Adrenal gland (tissue), 9 donors: ENCODE measurements at regions not wholly inside any gene's neighbourhood (a gene's known extent, or its start where the extent isn't known, plus 50 kb on each side); places are given as distances from the start of the nearest gene placed in this dataset.

Experiments used
- DNase-seq, 7 donors: peaks; one replicate each; pipeline ENCODE4 v3.0.0-alpha.2; 2019 to 2020
- H3K27ac ChIP-seq, 5 donors: fragments of 200-600 bp; sonication (generic) in 4 of 5; 1 replicate in 3 of 5; 2 replicates in 2 of 5; pipeline versions ENCODE4 v1.5.1 to v1.8.0; 2016 to 2020; ENCODE audit warnings: mild to moderate bottlenecking in 1 of 5
- H3K27me3 ChIP-seq: fragments of 200-600 bp; 2 replicates; pipeline ENCODE4 v1.8.0; 2021
- H3K36me3 ChIP-seq, 2 donors: fragments of 200-600 bp; replicated peaks in 1 of 2; 1 replicate in 1 of 2; 2 replicates in 1 of 2; pipeline versions ENCODE4 v1.5.1 to v1.8.0; 2018 to 2022
- H3K4me1 ChIP-seq, 2 donors: fragments of 200-600 bp; replicated peaks in 1 of 2; 1 replicate in 1 of 2; 2 replicates in 1 of 2; pipeline versions ENCODE4 v1.5.1 to v1.8.0; 2018 to 2021
- H3K4me3 ChIP-seq, 4 donors: fragments of 200-600 bp; sonication (generic) in 3 of 4; one replicate each; pipeline ENCODE4 v1.5.1; 2016 to 2018
- H3K9me3 ChIP-seq, 3 donors: fragments of 200-600 bp; sonication (generic) in 1 of 3; replicated peaks in 1 of 3; 1 replicate in 2 of 3; 2 replicates in 1 of 3; pipeline versions ENCODE4 v1.5.1 to v1.8.0; 2016 to 2021
- CTCF ChIP-seq, 6 experiments: fragments of 450-650 bp in 4 of 6; fragments of 200-600 bp in 2 of 6; sonication (generic) in 1 of 6; IDR thresholded peaks; 1 replicate in 5 of 6; 2 replicates in 1 of 6; pipeline versions ENCODE4 v1.5.1 to v1.8.0; 2016 to 2021; ENCODE audit warnings: antibody characterized with exemption in 6 of 6, mild to moderate bottlenecking in 2 of 6, moderate library complexity in 1 of 6
- POLR2A ChIP-seq, 2 donors: fragments of 450-650 bp; IDR thresholded peaks; one replicate each; pipeline ENCODE4 v1.6.1; 2017; ENCODE audit warnings: antibody characterized with exemption in 2 of 2, mild to moderate bottlenecking in 2 of 2, moderate library complexity in 1 of 2
- WGBS, 4 donors: extraction: QIAGEN DNeasy Blood & Tissue Kit in 2 of 4; methylation state at CpG; one replicate each; pipeline versions ENCODE4 v1.1.5 to v1.1.7; 2013 to 2017; 5-methylcytosine and 5-hydroxymethylcytosine counted together
- intact Hi-C, 2 donors: fragments of 100-400 bp; cut with DNase I; formaldehyde crosslinking; loops; one replicate each; pipeline versions ENCODE4 v1.14.1 to v1.15.0; 2022 to 2023
- donor health status: healthy with polysubstance abuse.
- donor health status: Bipolar disorder and iron deficiency.
- donor health status: DM: yes; HTN: yes; CAD: no.
- donor health status: DM: no; HTN: no; CAD: no.
- donor health status: DM: no; HTN: no; CAD: no.

- H3K27ac ChIP-seq = no peak overlapping the region
- WGBS, 4 donors = 66 to 79% (median 73%) methylated on average over 6 of the region's 6 CpGs
- intact Hi-C loops = no loop called here
- H3K36me3 ChIP-seq = no peaks in the 10 kb centered on the region
- H3K4me3 ChIP-seq = no peak overlapping the region
- TF ChIP-seq POLR2A (IDR thresholded peaks at IDR 0.05) = no peak
- TF ChIP-seq CTCF (IDR thresholded peaks at IDR 0.05) = no peak
- peaks cover 0 to 2% of the 10 kb centered on the region in 2 donors for H3K4me1 ChIP-seq
- no peak for DNase-seq
- H3K9me3 ChIP-seq = no peaks in the 10 kb centered on the region
- no peaks in the 10 kb centered on the region for H3K27me3 ChIP-seq
Observed at GRCh38 chr9:95788521-95788991, 86.9 kb upstream of the ERCC6L2 start.

DNA sequence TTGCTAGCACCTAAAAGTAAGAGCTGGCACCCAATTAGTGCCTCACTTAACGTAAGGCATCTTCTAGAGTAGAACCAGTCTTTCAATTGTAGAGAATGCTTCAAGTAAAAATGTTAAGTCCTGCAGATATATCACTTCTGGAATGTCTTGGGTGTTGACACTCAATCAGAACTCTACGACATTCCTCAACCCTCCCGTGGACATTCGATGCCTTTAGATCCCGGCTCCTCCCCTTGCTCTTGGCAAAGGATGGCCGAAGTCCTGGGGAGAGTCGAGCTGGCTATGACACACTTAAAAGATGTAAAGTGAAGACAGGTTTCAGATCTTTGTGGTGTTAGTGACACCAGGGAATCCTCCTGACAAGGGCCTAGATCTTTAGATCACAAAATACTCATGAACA is 87.5 kb upstream of the ERCC6L2 start:
- no peaks in the 10 kb centered on the region for H3K4me1 ChIP-seq
- H3K27me3 ChIP-seq = no peaks in the 10 kb centered on the region
- H3K9me3 ChIP-seq = no peaks in the 10 kb centered on the region
- no peak overlapping the region for H3K27ac ChIP-seq
- H3K36me3 ChIP-seq = no peaks in the 10 kb centered on the region
- no peak for DNase-seq
- 76 to 84% (median 80%) methylated on average over 7 of the region's 7 CpGs for WGBS, 4 donors
- H3K4me3 ChIP-seq = no peak overlapping the region
- TF ChIP-seq POLR2A (IDR thresholded peaks at IDR 0.05) (no peak), CTCF (IDR thresholded peaks at IDR 0.05) (no peak)
- intact Hi-C loops = no loop called here

GRCh38 chr9:95785209-95785608 is 90.3 kb upstream of the ERCC6L2 start:
- Histone ChIP-seq H3K4me3 (no peak overlapping the region), H3K9me3 (no peaks in the 10 kb centered on the region), H3K27me3 (no peaks in the 10 kb centered on the region), H3K4me1 (no peaks in the 10 kb centered on the region), H3K27ac (no peak overlapping the region), H3K36me3 (no peaks in the 10 kb centered on the region)
- DNase-seq = no peak
- intact Hi-C loops = no loop called here
- 79 to 100% (median 96%) methylated on average over 3 of the region's 3 CpGs for WGBS, 4 donors
- no peak for TF ChIP-seq POLR2A (IDR thresholded peaks at IDR 0.05)
- no peak for TF ChIP-seq CTCF (IDR thresholded peaks at IDR 0.05)

GRCh38 chr9:95784318-95784717 is 91.2 kb upstream of the ERCC6L2 start:
- DNase-seq = no peak
- 84 to 100% (median 92%) methylated on average over 1 to 31 of the region's 31 CpGs for WGBS, 4 donors
- H3K27ac ChIP-seq = no peak overlapping the region
- no peak for TF ChIP-seq POLR2A (IDR thresholded peaks at IDR 0.05)
- TF ChIP-seq CTCF (IDR thresholded peaks at IDR 0.05) = no peak
- no peaks in the 10 kb centered on the region for H3K36me3 ChIP-seq
- H3K4me3 ChIP-seq = no peak overlapping the region
- H3K9me3 ChIP-seq = no peaks in the 10 kb centered on the region
- intact Hi-C loops = no loop called here
- H3K27me3 ChIP-seq = no peaks in the 10 kb centered on the region
- H3K4me1 ChIP-seq = peaks cover 0 to under 1% of the 10 kb centered on the region in 2 donors
